Dermis microvascular lymphatic vessel endothelial cell (primary cell): ENCODE measurements at regions not wholly inside any gene's neighbourhood (a gene's known extent, or its start where the extent isn't known, plus 50 kb on each side); places are given as distances from the start of the nearest gene placed in this dataset.
"Not testable (repeated sequence)": the region's sequence is repeated elsewhere in the genome, so short reads cannot be mapped to it uniquely, and the experiment has no call there.

Source experiments
- DNase-seq, 2 donors: peaks; one replicate each; pipeline versions ENCODE4 v3.0.0 to v3.0.0-alpha.2; 2010; ENCODE audit warnings: low read depth in 2 of 2

- no peak for DNase-seq
Observed at GRCh38 chr2:175418224-175418835, 236.8 kb upstream of the ATP5MC3 start.

GRCh38 chr2:175414882-175415487 lies 233.5 kb upstream of the ATP5MC3 start:
- DNase-seq, result peak; percentile 11 to 39

DNA sequence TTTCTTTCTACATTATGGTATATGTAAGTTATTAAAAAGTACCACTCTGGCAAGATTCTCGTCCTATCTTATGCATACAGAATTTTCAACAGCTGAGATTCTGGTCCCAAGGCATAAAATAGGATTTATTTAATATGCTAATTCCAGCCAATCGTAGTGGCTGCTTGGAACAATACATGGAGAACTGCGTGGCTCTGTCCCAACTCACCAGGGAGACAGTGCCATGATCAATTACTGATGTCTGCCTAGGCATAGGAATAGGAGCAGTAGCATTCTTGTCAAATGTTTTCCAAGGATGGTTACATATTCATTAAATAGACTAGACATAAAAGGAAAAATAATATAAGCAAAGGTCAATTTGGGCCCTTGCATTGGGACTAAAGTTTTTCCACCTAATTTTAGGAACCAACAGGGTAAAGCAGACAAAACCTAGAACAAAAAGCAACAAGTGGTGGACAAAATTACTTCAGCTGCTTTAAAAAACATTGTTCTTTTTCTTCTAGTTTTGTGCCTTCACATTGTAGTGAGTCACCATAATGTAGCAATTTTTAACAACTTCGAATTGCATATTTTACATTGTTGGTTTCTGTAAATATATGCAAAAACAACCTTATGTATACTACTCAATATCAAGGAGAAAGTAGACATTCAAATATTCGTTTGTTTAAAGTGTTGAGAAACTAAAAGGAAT lies 232.8 kb upstream of the ATP5MC3 start:
- DNase-seq, result no peak

GRCh38 chr2:175410941-175411340 lies 229.4 kb upstream of the ATP5MC3 start:
- DNase-seq, result not testable (repeated sequence)

DNA sequence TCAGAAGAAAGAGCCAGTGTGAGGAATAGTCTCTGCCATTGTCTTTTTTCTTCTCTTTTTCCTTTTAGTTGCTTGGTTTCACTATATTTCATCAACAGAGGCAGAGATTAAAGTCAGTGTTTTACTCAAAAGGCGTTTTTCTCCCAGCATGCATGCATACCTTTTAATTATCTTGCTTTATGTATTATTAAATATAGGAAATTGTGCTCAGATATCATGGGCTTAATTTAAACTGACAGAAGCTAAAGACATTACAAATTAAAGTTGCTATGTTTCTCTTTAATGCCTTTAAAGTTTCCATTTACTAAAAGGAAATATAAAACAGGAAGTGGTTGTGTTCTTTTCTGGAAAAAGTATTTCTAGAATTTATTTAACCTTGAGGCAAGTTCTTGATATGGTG lies 223.3 kb upstream of the ATP5MC3 start:
- no peak for DNase-seq

GRCh38 chr2:175403599-175404221 lies 222.2 kb upstream of the ATP5MC3 start:
- no peak for DNase-seq

DNA sequence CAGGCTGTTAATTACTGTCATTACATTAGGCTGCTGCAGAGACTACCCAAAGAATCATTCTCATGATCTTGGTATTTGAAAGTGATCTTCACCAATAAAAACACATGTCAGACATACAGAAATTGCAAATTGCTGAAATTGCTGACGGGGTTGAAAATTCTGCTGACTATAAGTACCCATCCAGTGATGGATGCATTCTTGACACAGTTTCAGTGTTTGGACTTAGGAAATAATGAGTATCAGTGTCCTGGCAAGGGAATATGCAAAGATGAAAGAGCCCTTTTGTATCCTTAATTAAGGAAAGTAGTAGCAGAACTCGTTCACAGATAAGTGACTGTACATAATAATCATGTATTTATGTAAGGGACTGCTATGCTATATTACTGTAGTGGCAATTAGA lies 221.1 kb upstream of the ATP5MC3 start:
- DNase-seq, result no peak

- DNase-seq, result no peak
Observed at GRCh38 chr2:175401956-175402469, 220.5 kb upstream of the ATP5MC3 start.

- no peak for DNase-seq
Observed at GRCh38 chr2:175400975-175401374, 219.5 kb upstream of the ATP5MC3 start.

DNA sequence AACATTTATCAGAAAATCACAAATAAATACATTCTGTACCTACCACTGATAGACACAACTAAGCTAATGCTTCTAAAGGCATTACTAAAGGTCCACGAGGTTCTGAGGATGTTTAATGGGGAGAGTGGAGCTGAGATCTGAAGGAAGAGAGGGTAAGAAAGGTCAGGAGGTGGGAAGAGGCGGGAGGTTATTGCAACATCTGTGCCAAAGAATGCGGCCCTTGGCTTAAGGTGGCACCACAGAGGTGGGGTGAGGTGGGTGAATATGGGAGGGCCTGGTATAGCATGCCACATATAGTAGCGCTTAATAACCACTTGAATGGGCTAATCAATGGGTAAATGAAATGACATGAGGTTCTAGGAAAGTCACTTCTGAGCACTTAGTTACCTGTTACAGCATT lies 217.8 kb upstream of the ATP5MC3 start:
- no peak for DNase-seq

DNA sequence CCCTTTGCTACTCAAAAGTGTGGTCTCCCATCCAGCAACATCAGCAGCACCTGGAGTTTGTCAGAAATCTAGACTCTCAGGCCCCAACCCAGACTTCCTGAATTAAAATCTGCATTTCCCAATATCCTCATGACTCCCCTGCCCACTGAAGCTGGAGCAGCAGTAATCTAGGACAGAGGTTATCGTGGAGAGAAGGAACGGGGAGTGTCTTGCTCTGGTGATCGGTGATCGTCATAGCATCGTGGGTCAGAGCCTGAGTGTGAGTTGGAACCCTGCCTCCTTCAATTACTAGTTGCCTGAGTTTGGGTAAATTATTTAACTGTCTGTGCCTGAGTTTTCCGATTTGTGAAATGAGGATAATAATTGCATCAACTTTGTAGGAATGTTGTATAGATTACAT lies 217.3 kb upstream of the ATP5MC3 start:
- no peak for DNase-seq

GRCh38 chr2:175396696-175397095 lies 215.2 kb upstream of the ATP5MC3 start:
- DNase-seq, result no peak

DNA sequence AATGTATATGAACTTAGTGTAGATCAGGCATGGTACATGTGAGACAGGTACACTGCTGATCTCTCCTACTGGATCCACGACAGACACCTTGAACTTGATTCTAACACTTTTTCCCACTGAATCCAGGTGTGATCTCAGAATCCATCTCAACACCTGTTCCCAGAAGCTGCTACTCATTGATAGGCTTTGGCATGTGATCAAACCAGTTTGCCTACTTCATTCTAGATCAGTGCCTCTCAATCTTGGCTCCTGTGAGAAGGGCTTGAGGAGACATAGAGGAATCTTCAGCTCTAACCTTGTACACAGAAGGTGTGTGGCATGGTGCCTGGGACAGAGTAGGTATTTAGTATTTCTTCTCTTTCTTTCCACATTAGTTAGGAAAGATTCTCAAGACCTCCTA lies 212.3 kb upstream of the ATP5MC3 start:
- DNase-seq, result no peak

DNA sequence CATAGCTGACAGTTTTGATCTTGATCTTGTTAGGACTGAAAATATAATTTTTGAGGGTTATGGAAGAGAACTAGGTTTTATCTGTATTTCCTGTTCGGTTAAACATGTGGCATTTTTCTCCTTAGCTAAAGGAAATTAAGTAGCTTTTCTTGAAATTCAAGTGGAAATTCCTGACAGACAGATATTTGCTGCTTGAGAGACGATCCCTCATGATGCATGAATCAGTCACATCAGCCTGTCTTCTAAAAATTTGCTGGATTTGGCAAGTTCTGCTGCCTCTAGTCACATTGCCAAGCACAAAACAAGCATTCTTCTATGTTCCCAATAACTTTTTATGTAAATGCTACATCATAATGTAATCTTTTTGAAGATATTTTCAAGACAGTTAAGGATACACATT lies 201.8 kb upstream of the ATP5MC3 start:
- no peak for DNase-seq

GRCh38 chr2:175373729-175374128 lies 192.2 kb upstream of the ATP5MC3 start:
- no peak for DNase-seq

- DNase-seq, result peak in 1 of 2 donors; percentile 19
Observed at GRCh38 chr2:175372704-175373701, 191.5 kb upstream of the ATP5MC3 start.

DNA sequence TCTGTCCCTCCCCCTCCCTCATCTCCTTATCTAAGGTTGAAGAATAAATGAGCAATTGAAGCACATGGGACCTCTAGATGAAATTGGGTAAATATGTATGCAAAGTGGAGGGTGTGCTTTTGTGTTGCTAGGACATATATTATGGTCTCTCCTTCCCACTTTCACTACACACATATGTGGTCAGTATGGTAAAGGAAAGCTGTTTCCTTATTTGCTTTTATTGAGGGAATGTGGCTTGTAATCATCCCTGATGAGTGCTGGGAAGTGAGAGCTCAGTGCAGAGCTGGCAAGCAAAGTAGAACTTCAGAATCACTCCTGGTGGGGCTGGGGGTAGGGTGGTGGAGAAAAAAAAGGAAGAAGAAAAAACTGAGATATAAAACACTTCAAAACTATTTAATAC lies 189.9 kb upstream of the ATP5MC3 start:
- no peak for DNase-seq

- DNase-seq, result peak; percentile 29 to 61
Observed at GRCh38 chr2:175366815-175367214, 185.3 kb upstream of the ATP5MC3 start.

DNA sequence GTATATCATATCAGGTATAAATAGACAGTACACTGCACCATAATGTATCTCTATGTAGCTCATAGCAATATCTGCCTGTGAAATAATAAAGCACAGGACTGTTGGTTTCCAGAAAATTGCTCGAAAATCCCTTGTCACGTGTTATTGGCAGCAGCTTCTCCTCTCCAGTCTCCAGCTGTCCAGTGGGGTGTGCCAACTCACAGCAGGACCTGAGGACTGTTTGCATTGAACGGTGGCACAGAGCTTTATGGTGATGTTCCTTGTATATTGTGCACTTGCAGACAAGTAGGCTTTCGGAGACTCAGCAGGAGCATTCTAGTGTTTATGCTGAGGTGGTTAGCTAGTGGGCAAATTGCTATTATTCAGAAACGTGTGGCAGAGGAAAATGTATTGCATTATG lies 182.2 kb upstream of the ATP5MC3 start:
- DNase-seq, result no peak

DNA sequence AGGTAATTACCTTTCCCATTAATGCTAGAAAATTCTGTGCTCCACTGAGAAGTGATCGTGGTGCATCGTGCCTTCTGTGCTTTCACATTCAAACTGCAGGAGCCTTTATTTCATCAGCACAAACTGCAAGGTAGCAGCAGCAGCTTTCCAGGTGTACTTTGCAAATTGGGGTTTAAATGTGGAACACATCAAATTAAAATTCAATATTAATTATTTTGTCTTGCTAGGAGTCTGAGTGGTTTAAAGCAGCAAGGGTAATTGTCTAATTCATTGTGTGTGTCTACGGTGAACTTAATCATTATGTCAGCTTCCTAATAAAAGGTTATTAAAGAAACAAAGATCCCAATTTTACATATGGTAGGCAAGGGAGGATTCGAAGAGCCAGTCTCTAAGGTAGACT lies 180.8 kb upstream of the ATP5MC3 start:
- no peak for DNase-seq

- no peak for DNase-seq
Observed at GRCh38 chr2:175359710-175360109, 178.2 kb upstream of the ATP5MC3 start.
